ENCODE measurements at regions not wholly inside any gene's neighbourhood (a gene's known extent, or its start where the extent isn't known, plus 50 kb on each side); places are given as distances from the start of the nearest gene placed in this dataset.
"Not testable (repeated sequence)": the region's sequence is repeated elsewhere in the genome, so short reads cannot be mapped to it uniquely, and the experiment has no call there.

- not testable (repeated sequence) for DNase-seq
These were observed 190.1 kb upstream of the IGFBP7 start for GRCh38 chr4:57300300-57300699.

GRCh38 chr4:57291911-57292310 lies 181.7 kb upstream of the IGFBP7 start:
- no peak for DNase-seq

GRCh38 chr4:57287687-57288604 lies 177.8 kb upstream of the IGFBP7 start:
- DNase-seq: no peak

- no peak for DNase-seq
These were observed 172.7 kb upstream of the IGFBP7 start for GRCh38 chr4:57282933-57283310.

- no peak for DNase-seq
These were observed 170.3 kb upstream of the IGFBP7 start for GRCh38 chr4:57280481-57280880.

- DNase-seq: no peak
These were observed 168.6 kb upstream of the IGFBP7 start for GRCh38 chr4:57278780-57279179.

GRCh38 chr4:57274082-57274481 lies 163.9 kb upstream of the IGFBP7 start:
- no peak for DNase-seq

- peak; percentile 53 for DNase-seq
These were observed 160.2 kb upstream of the IGFBP7 start for GRCh38 chr4:57270346-57270745.

- no peak for DNase-seq
These were observed 155.8 kb upstream of the IGFBP7 start for GRCh38 chr4:57265831-57266582.

GRCh38 chr4:57254754-57255153 lies 144.6 kb upstream of the IGFBP7 start:
- DNase-seq: no peak

GRCh38 chr4:57249083-57249482 lies 138.9 kb upstream of the IGFBP7 start:
- no peak for DNase-seq

- no peak for DNase-seq
These were observed 132.9 kb upstream of the IGFBP7 start for GRCh38 chr4:57243076-57243475.

GRCh38 chr4:57234252-57234775 lies 124.1 kb upstream of the IGFBP7 start:
- no peak for DNase-seq

GRCh38 chr4:57233386-57233785 lies 123.2 kb upstream of the IGFBP7 start:
- DNase-seq: no peak

- no peak for DNase-seq
These were observed 121.6 kb upstream of the IGFBP7 start for GRCh38 chr4:57231781-57232180.

GRCh38 chr4:57220734-57221133 lies 110.5 kb upstream of the IGFBP7 start:
- DNase-seq: no peak

- no peak for DNase-seq
These were observed 110.0 kb upstream of the IGFBP7 start for GRCh38 chr4:57220172-57220571.

- no peak for DNase-seq
These were observed 109.2 kb upstream of the IGFBP7 start for GRCh38 chr4:57219431-57219830.

GRCh38 chr4:57214654-57215411 lies 104.6 kb upstream of the IGFBP7 start:
- no peak for DNase-seq

- no peak for DNase-seq
These were observed 100.9 kb upstream of the IGFBP7 start for GRCh38 chr4:57211131-57211530.

- no peak for DNase-seq
These were observed 96.0 kb upstream of the IGFBP7 start for GRCh38 chr4:57206172-57206571.

- DNase-seq: no peak
These were observed 95.4 kb upstream of the IGFBP7 start for GRCh38 chr4:57205580-57205979.

- DNase-seq: no peak
These were observed 90.7 kb upstream of the IGFBP7 start for GRCh38 chr4:57200799-57201327.

Data from retina (tissue), 1 donor.